C1 segment of cervical spinal cord (tissue), 14 donors: ENCODE measurements at regions not wholly inside any gene's neighbourhood (a gene's known extent, or its start where the extent isn't known, plus 50 kb on each side); places are given as distances from the start of the nearest gene placed in this dataset.

Experiments
- DNase-seq, 14 donors: peaks; one replicate each; lab custom pipeline; 2025; lab: John Stamatoyannopoulos, UW

DNA sequence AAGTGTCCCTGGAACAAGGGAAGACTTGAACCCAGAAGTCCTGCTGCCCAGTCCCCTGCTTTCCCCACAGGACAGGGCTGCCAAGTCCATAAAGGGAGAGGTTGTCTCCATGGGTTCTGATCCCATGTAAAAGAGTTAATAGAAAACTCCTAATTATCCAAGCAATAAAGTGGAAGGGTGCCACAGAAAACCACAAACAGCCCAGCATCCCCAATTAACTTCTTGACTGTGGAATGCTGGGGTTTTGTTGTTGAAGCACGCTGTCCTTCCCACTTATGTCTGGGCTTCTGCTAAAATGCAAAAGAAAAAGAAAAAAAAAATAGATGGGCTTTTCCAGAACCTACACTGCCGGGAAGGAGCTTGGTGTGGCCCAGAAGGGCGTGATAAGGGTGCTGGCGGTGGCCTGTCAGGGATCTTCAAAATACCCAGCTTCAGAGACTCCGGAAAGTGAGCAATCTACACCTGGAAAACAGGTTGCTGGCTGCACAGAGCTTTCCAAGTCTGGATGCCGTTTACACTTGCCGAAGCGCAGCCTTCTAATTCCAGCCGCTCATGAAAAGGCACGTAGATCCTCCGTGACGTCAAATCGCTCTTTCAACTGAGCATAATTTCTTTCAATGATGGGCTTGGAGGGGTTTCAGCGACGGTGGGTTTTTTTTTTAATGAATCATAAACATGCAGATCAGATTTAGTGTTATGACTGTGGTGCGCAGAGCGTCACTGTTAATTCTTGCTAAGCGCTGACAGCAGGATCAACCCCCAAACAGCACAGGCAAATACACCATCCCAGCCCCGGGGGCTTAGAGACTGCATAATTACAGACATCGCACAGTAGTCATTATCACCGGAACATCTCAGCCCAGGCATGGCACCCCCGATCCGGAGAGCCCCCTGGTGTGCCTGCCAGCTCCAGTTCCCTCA lies 197.6 kb downstream of the BCOR start:
- no peak for DNase-seq

- DNase-seq, result no peak
These were observed 197.0 kb downstream of the BCOR start for GRCh38 chrX:39900777-39901170.

GRCh38 chrX:39903343-39903742 lies 194.4 kb downstream of the BCOR start:
- DNase-seq, result no peak

DNA sequence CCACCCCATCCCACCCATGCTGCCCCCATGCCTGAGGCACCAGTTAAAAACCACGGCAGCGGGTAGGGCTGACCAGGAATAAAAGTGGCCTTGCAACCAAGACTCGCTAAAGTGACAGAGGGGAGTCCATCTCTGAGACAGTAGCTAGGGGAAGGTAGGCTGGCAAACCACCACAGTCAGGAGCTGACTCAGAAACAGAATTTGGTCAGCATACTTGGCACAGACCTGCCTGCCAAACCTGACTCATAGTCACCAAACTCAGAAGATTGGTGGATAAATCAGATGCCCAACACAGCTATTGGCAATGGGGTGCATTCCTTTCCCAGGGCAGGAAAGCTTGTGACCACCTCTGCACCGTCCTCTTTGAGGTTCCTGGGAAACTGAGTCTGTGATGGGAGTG lies 193.8 kb downstream of the BCOR start:
- no peak for DNase-seq

- DNase-seq, result no peak
These were observed 192.8 kb downstream of the BCOR start for GRCh38 chrX:39904816-39905537.

DNA sequence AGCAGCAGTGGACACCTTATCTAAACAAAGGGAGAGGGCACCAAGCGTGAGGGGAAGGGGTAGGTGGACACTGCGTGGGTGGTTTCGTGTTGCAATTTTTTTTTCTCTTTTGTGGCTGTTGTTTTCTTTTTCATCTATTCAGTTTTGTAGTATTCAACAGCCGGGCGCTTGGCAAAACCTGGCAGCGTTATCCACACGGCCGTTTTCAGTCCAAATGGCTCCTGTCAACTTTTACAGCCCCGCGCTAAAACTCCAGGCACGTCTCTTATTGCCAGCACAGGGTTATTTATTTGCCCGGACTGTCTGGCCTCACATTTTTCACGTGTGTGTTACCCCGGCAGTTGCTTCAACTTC lies 192.2 kb downstream of the BCOR start:
- DNase-seq, result no peak

GRCh38 chrX:39905946-39906345 lies 191.8 kb downstream of the BCOR start:
- no peak for DNase-seq

GRCh38 chrX:39907964-39908661 lies 189.6 kb downstream of the BCOR start:
- peak in 9 of 14 donors; percentile 0 to 64 (median 18) for DNase-seq

GRCh38 chrX:39909996-39910395 lies 187.8 kb downstream of the BCOR start:
- DNase-seq, result no peak

- DNase-seq, result peak in 7 of 14 donors; percentile 4 to 60 (median 31)
These were observed 187.1 kb downstream of the BCOR start for GRCh38 chrX:39910651-39911050.

GRCh38 chrX:39911278-39911897 lies 186.4 kb downstream of the BCOR start:
- no peak for DNase-seq

GRCh38 chrX:39912126-39912525 lies 185.6 kb downstream of the BCOR start:
- no peak for DNase-seq

- DNase-seq, result no peak
These were observed 182.7 kb downstream of the BCOR start for GRCh38 chrX:39915081-39915480.

- no peak for DNase-seq
These were observed 182.2 kb downstream of the BCOR start for GRCh38 chrX:39915596-39915995.

- no peak for DNase-seq
These were observed 175.9 kb downstream of the BCOR start for GRCh38 chrX:39921838-39922237.

- DNase-seq, result no peak
These were observed 175.3 kb downstream of the BCOR start for GRCh38 chrX:39922488-39922887.

- DNase-seq, result no peak
These were observed 174.8 kb downstream of the BCOR start for GRCh38 chrX:39922926-39923325.

DNA sequence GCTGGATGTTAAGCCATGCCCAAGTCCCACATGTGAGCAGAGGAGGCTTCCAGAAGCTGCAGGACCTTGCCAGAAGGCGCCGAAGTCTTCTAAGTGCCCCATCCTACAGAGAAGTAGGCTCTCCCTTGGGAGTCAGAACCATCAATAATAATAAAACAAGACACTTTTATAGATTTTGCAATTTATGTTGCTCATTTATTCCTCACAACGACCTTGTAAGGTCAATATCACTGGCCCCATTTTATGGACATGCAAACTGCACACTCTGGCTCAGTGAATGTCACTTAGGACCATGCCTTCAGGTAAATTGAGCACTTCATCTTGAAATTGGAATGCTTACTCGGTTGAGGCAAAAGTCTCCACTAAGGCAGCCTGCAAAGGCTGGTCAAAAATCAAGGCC lies 170.4 kb downstream of the BCOR start:
- DNase-seq, result no peak

GRCh38 chrX:39928704-39929378 lies 168.9 kb downstream of the BCOR start:
- no peak for DNase-seq

DNA sequence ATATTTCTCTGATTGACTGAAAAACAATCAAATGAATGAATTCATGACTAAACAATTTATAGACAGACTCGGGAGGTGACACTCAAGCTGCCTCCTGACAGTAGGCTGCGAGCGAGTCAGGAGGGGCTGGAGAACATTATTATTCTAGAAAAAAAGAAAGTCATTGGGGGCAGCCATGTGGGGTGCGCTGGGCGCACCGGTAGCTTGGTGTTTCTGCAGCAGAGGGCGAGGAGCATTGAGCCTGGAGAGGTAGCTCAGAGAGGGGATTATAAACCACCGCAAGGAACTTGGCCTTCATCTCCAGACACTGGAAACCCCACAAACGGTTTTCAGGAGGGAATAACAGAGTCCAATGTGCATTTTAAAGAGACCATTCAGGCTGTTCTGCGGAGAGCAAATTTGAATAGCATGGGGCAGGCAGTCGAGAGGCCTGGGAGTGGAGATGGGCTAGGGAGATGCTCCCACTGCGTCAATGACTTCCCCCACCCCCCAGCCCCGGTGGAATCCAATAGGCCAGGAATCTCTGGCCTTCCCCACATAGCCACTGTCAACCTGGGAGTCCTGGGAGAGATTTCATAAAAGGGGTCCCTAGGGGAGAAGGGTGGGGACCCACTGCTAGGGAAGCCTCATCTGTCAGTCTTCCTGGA lies 168.3 kb downstream of the BCOR start:
- no peak for DNase-seq
